Esophagus muscularis mucosa (tissue), 4 donors: ENCODE measurements at regions not wholly inside any gene's neighbourhood (a gene's known extent, or its start where the extent isn't known, plus 50 kb on each side); places are given as distances from the start of the nearest gene placed in this dataset.
"Not testable (repeated sequence)": the region's sequence is repeated elsewhere in the genome, so short reads cannot be mapped to it uniquely, and the experiment has no call there.

ENCODE experiments used
- DNase-seq: peaks from one replicate; pipeline ENCODE4 v3.0.0-alpha.2; 2017; ENCODE audit errors: extremely low spot score
- H3K27ac ChIP-seq, 4 donors: fragments of 200-600 bp; sonication (generic); replicated peaks in 1 of 4; 1 replicate in 3 of 4; 2 replicates in 1 of 4; pipeline ENCODE4 v1.5.1; 2016 to 2019; ENCODE audit warnings: mild to moderate bottlenecking in 1 of 4
- H3K27me3 ChIP-seq, 4 donors: fragments of 200-600 bp; sonication (generic); one replicate each; pipeline versions ENCODE4 v1.5.1 to v1.6.0; 2016 to 2019
- H3K36me3 ChIP-seq, 4 donors: fragments of 200-600 bp; sonication (generic); one replicate each; pipeline ENCODE4 v1.5.1; 2016 to 2019
- H3K4me1 ChIP-seq, 4 donors: fragments of 200-600 bp; sonication (generic); one replicate each; pipeline ENCODE4 v1.5.1; 2016 to 2019
- H3K4me3 ChIP-seq, 4 donors: fragments of 200-600 bp; sonication (generic); 1 replicate in 2 of 4; 2 replicates in 2 of 4; pipeline ENCODE4 v1.5.1; 2016 to 2019; ENCODE audit warnings: mild to moderate bottlenecking in 4 of 4, moderate library complexity in 1 of 4
- H3K9me3 ChIP-seq, 4 donors: fragments of 200-600 bp; sonication (generic); 1 replicate in 3 of 4; 2 replicates in 1 of 4; pipeline ENCODE4 v1.5.1; 2016 to 2019
- CTCF ChIP-seq, 3 experiments: fragments of 200-600 bp in 2 of 3; fragments of 450-650 bp in 1 of 3; sonication (generic) in 2 of 3; IDR thresholded peaks; one replicate each; pipeline ENCODE4 v1.5.1; 2017 to 2019; ENCODE audit warnings: antibody characterized with exemption in 3 of 3, mild to moderate bottlenecking in 2 of 3, moderate library complexity in 1 of 3
- EP300 ChIP-seq: sonication (generic); formaldehyde crosslinking; IDR thresholded peaks from one replicate; pipeline ENCODE4 v1.6.1; 2017; ENCODE audit warnings: antibody characterized with exemption
- POLR2A ChIP-seq: fragments of 450-650 bp; IDR thresholded peaks from one replicate; pipeline ENCODE4 v1.6.1; 2017; ENCODE audit warnings: antibody characterized with exemption, moderate library complexity, mild to moderate bottlenecking, low read depth
- POLR2AphosphoS5 ChIP-seq, 2 donors: sonication (generic); formaldehyde crosslinking; IDR thresholded peaks; one replicate each; pipeline ENCODE4 v1.6.1; 2017; ENCODE audit warnings: antibody characterized with exemption in 2 of 2
- WGBS: methylation state at CpG from one replicate; pipeline ENCODE4 v1.1.5; 2018; 5-methylcytosine and 5-hydroxymethylcytosine counted together
- intact Hi-C: fragments of 100-400 bp; cut with DNase I; formaldehyde crosslinking; loops from one replicate; pipeline ENCODE4 v1.15.1; 2023

GRCh38 chr6:144372611-144373594, 87.8 kb downstream of the UTRN start:
- Histone ChIP-seq H3K27me3 (no peaks in the 10 kb centered on the region), H3K9me3 (no peaks in the 10 kb centered on the region), H3K27ac (no peak overlapping the region), H3K4me1 (peaks cover 10 to 24% (median 16%) of the 10 kb centered on the region in 4 donors), H3K4me3 (no peak overlapping the region), H3K36me3 (no peaks in the 10 kb centered on the region)
- no peak for DNase-seq
- intact Hi-C loops, result no loop called here
- 85% methylated on average over 8 of the region's 8 CpGs for WGBS
- no peak for TF ChIP-seq EP300
- no peak for TF ChIP-seq POLR2AphosphoS5 (IDR thresholded peaks at IDR 0.05)
- TF ChIP-seq POLR2A, result no peak
- no peak for TF ChIP-seq CTCF (IDR thresholded peaks at IDR 0.05)

GRCh38 chr6:144374525-144374924, 89.4 kb downstream of the UTRN start:
- DNase-seq, intact Hi-C loops, H3K9me3 ChIP-seq, H3K4me3 ChIP-seq, H3K27me3 ChIP-seq, H3K36me3 ChIP-seq, H3K27ac ChIP-seq: not testable (repeated sequence)
- 98% methylated on average over 12 of the region's 12 CpGs for WGBS
- peaks cover 25 to 40% (median 29%) of the 10 kb centered on the region in 4 donors for H3K4me1 ChIP-seq

- 23% methylated on average over 2 of the region's 2 CpGs for WGBS
- Histone ChIP-seq H3K27ac (peak overlapping the region in 1 of 4 donors; percentile 42), H3K36me3 (no peaks in the 10 kb centered on the region), H3K4me1 (peaks cover 25 to 48% (median 30%) of the 10 kb centered on the region in 4 donors), H3K4me3 (no peak overlapping the region), H3K9me3 (no peaks in the 10 kb centered on the region), H3K27me3 (no peaks in the 10 kb centered on the region)
- no peak for DNase-seq
- TF ChIP-seq EP300 (no peak), CTCF (IDR thresholded peaks at IDR 0.05) (no peak), POLR2AphosphoS5 (IDR thresholded peaks at IDR 0.05) (no peak), POLR2A (no peak)
- intact Hi-C loops, result no loop called here
Measured at GRCh38 chr6:144377586-144378210, 92.6 kb downstream of the UTRN start.

GRCh38 chr6:144378437-144378836, 93.3 kb downstream of the UTRN start:
- no peaks in the 10 kb centered on the region for H3K27me3 ChIP-seq
- H3K4me1 ChIP-seq, result peaks cover 25 to 50% (median 30%) of the 10 kb centered on the region in 4 donors
- H3K27ac ChIP-seq, result peak overlapping the region in 1 of 4 donors; percentile 42
- WGBS, result 66% methylated on average over 4 of the region's 4 CpGs
- no peak overlapping the region for H3K4me3 ChIP-seq
- H3K9me3 ChIP-seq, result no peaks in the 10 kb centered on the region
- DNase-seq, result no peak
- intact Hi-C loops, result no loop called here
- no peak for TF ChIP-seq CTCF (IDR thresholded peaks at IDR 0.05)
- TF ChIP-seq EP300, result no peak
- TF ChIP-seq POLR2AphosphoS5 (IDR thresholded peaks at IDR 0.05), result no peak
- TF ChIP-seq POLR2A, result no peak
- no peaks in the 10 kb centered on the region for H3K36me3 ChIP-seq

GRCh38 chr6:144379356-144379755, 94.2 kb downstream of the UTRN start:
- Histone ChIP-seq H3K4me1 (peaks cover 25 to 50% (median 30%) of the 10 kb centered on the region in 4 donors), H3K27me3 (no peaks in the 10 kb centered on the region), H3K36me3 (no peaks in the 10 kb centered on the region), H3K4me3 (no peak overlapping the region), H3K9me3 (no peaks in the 10 kb centered on the region), H3K27ac (peak overlapping the region in 1 of 4 donors; percentile 42)
- intact Hi-C loops, result no loop called here
- no peak for TF ChIP-seq CTCF (IDR thresholded peaks at IDR 0.05)
- TF ChIP-seq POLR2AphosphoS5 (IDR thresholded peaks at IDR 0.05), result no peak
- TF ChIP-seq EP300, result no peak
- no peak for TF ChIP-seq POLR2A
- 82% methylated on average over 7 of the region's 7 CpGs for WGBS
- DNase-seq, result no peak

- DNase-seq, H3K36me3 ChIP-seq, H3K27me3 ChIP-seq, H3K27ac ChIP-seq, H3K9me3 ChIP-seq, intact Hi-C loops, H3K4me3 ChIP-seq: not testable (repeated sequence)
- 92% methylated on average over 2 of the region's 2 CpGs for WGBS
- peaks cover 25 to 40% (median 26%) of the 10 kb centered on the region in 4 donors for H3K4me1 ChIP-seq
Measured at GRCh38 chr6:144381499-144381898, 96.4 kb downstream of the UTRN start.
